ENCODE measurements at regions not wholly inside any gene's neighbourhood (a gene's known extent, or its start where the extent isn't known, plus 50 kb on each side); places are given as distances from the start of the nearest gene placed in this dataset.
A peak's percentile ranks its signal among the peaks of the same experiment; 100 is the strongest.
"Not testable (repeated sequence)": the region's sequence is repeated elsewhere in the genome, so short reads cannot be mapped to it uniquely, and the experiment has no call there.

GRCh38 chr16:60776281-60776680 is 1260.0 kb downstream of the CDH8 start:
- DNase-seq (ENCODE audit: low read depth) (no peak), FAIRE-seq (no peak)
- Histone ChIP-seq H3K27me3 (ENCODE audit: control insufficient read depth, insufficient read depth, low read length) (no peaks in the 10 kb centered on the region), H3K36me3 (ENCODE audit: control insufficient read depth, insufficient read depth, low read length) (no peaks in the 10 kb centered on the region), H3K4me3 (ENCODE audit: low read depth, low read length) (no peak overlapping the region)
- TF ChIP-seq, protein P1, sequence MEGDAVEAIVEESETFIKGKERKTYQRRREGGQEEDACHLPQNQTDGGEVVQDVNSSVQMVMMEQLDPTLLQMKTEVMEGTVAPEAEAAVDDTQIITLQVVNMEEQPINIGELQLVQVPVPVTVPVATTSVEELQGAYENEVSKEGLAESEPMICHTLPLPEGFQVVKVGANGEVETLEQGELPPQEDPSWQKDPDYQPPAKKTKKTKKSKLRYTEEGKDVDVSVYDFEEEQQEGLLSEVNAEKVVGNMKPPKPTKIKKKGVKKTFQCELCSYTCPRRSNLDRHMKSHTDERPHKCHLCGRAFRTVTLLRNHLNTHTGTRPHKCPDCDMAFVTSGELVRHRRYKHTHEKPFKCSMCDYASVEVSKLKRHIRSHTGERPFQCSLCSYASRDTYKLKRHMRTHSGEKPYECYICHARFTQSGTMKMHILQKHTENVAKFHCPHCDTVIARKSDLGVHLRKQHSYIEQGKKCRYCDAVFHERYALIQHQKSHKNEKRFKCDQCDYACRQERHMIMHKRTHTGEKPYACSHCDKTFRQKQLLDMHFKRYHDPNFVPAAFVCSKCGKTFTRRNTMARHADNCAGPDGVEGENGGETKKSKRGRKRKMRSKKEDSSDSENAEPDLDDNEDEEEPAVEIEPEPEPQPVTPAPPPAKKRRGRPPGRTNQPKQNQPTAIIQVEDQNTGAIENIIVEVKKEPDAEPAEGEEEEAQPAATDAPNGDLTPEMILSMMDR (IDR thresholded peaks at IDR 0.05; ENCODE audit: insufficient read depth, low read length, severe bottlenecking) = no peak

GRCh38 chr16:60771138-60771537 is 1265.1 kb downstream of the CDH8 start:
- TF ChIP-seq, protein P1 (IDR thresholded peaks at IDR 0.05; ENCODE audit: insufficient read depth, low read length, severe bottlenecking) = no peak
- FAIRE-seq (no peak), DNase-seq (ENCODE audit: low read depth) (no peak)
- Histone ChIP-seq H3K36me3 (ENCODE audit: control insufficient read depth, insufficient read depth, low read length) (no peaks in the 10 kb centered on the region), H3K27me3 (ENCODE audit: control insufficient read depth, insufficient read depth, low read length) (no peaks in the 10 kb centered on the region), H3K4me3 (ENCODE audit: low read depth, low read length) (no peak overlapping the region)

GRCh38 chr16:60770384-60770783 is 1265.9 kb downstream of the CDH8 start:
- FAIRE-seq; H3K36me3 ChIP-seq (ENCODE audit: control insufficient read depth, insufficient read depth, low read length): not testable (repeated sequence)

GRCh38 chr16:60763869-60764268 is 1272.4 kb downstream of the CDH8 start:
- peak; percentile 92 for FAIRE-seq

More at GRCh38 chr16:60770384-60770783, 1265.9 kb downstream of the CDH8 start:
- H3K27me3 ChIP-seq (ENCODE audit: control insufficient read depth, insufficient read depth, low read length); DNase-seq (ENCODE audit: low read depth); H3K4me3 ChIP-seq (ENCODE audit: low read depth, low read length): not testable (repeated sequence)

GRCh38 chr16:60755907-60756306 is 1280.3 kb downstream of the CDH8 start:
- FAIRE-seq (no peak), DNase-seq (ENCODE audit: low read depth) (no peak)
- Histone ChIP-seq H3K36me3 (ENCODE audit: control insufficient read depth, insufficient read depth, low read length) (no peaks in the 10 kb centered on the region), H3K27me3 (ENCODE audit: control insufficient read depth, insufficient read depth, low read length) (no peaks in the 10 kb centered on the region), H3K4me3 (ENCODE audit: low read depth, low read length) (no peak overlapping the region)
- TF ChIP-seq, protein P1 (IDR thresholded peaks at IDR 0.05; ENCODE audit: insufficient read depth, low read length, severe bottlenecking) = no peak

More at GRCh38 chr16:60763869-60764268, 1272.4 kb downstream of the CDH8 start:
- no peak overlapping the region for H3K4me3 ChIP-seq (ENCODE audit: low read depth, low read length)
- DNase-seq (ENCODE audit: low read depth) = no peak
- H3K27me3 ChIP-seq (ENCODE audit: control insufficient read depth, insufficient read depth, low read length) = no peaks in the 10 kb centered on the region
- TF ChIP-seq, protein P1 (IDR thresholded peaks at IDR 0.05; ENCODE audit: insufficient read depth, low read length, severe bottlenecking) = no peak
- no peaks in the 10 kb centered on the region for H3K36me3 ChIP-seq (ENCODE audit: control insufficient read depth, insufficient read depth, low read length)

DNA sequence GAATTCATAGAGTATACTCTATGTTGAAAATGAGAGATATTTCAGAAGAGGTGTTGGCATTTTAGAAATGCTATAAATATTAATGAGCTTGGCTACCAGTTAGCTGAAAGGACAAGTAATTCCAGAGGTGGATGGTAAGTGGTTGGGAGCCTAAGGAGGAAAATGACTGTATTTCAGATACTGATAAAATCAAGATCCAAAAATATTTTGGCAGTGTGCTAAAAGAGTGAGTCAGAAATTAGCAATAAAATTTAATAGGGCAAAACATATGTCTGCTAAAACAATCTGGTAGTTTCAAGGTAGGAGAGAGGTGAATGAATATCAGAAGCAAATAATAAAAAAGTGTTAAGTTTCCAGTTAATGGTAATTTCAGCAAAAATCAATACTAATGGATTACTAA is 1287.9 kb downstream of the CDH8 start:
- Histone ChIP-seq H3K4me3 (ENCODE audit: low read depth, low read length) (no peak overlapping the region), H3K27me3 (ENCODE audit: control insufficient read depth, insufficient read depth, low read length) (no peaks in the 10 kb centered on the region), H3K36me3 (ENCODE audit: control insufficient read depth, insufficient read depth, low read length) (no peaks in the 10 kb centered on the region)
- FAIRE-seq = no peak
- TF ChIP-seq, protein P1 (IDR thresholded peaks at IDR 0.05; ENCODE audit: insufficient read depth, low read length, severe bottlenecking) = no peak
- DNase-seq (ENCODE audit: low read depth) = no peak

Measured in bronchial epithelial cell (primary cell).